Dendritic cell treated with granulocyte-macrophage colony-stimulating factor and Interleukin-4, amounts not matched to agents 40 ng/mL and 50 ng/mL, for 4 days (primary cell): ENCODE measurements at regions not wholly inside any gene's neighbourhood (a gene's known extent, or its start where the extent isn't known, plus 50 kb on each side); places are given as distances from the start of the nearest gene placed in this dataset.

Experiments
- H3K27ac Mint-ChIP-seq: one replicate; pipeline ENCODE4 v1.8.0; 2022; ENCODE audit warnings: mild to moderate bottlenecking, mixed read lengths
- H3K27me3 Mint-ChIP-seq: one replicate; pipeline ENCODE4 v1.8.0; 2022; ENCODE audit warnings: mild to moderate bottlenecking, mixed read lengths
- H3K36me3 Mint-ChIP-seq: one replicate; pipeline ENCODE4 v1.8.0; 2022; ENCODE audit warnings: low read depth, mixed read lengths
- H3K4me1 Mint-ChIP-seq: one replicate; pipeline ENCODE4 v1.8.0; 2022; ENCODE audit warnings: low read depth, mixed read lengths
- H3K4me3 Mint-ChIP-seq: one replicate; pipeline ENCODE4 v1.8.0; 2022; ENCODE audit warnings: mild to moderate bottlenecking, moderate library complexity, mixed read lengths
- H3K9me3 Mint-ChIP-seq: one replicate; pipeline ENCODE4 v1.8.0; 2022; ENCODE audit warnings: mixed read lengths
- intact Hi-C: fragments of 100-400 bp; cut with micrococcal nuclease; formaldehyde crosslinking; loops from one replicate; pipeline ENCODE4 v1.15.0; 2022

- intact Hi-C loops = no loop called here
- Mint-ChIP-seq H3K4me3 (no peak overlapping the region), H3K27ac (no peak overlapping the region), H3K36me3 (no peaks in the 10 kb centered on the region), H3K27me3 (no peaks in the 10 kb centered on the region), H3K9me3 (peaks cover 5% of the 10 kb centered on the region), H3K4me1 (no peaks in the 10 kb centered on the region)
Measured at GRCh38 chr1:217273866-217274265, 357.0 kb downstream of the GPATCH2 start.

DNA sequence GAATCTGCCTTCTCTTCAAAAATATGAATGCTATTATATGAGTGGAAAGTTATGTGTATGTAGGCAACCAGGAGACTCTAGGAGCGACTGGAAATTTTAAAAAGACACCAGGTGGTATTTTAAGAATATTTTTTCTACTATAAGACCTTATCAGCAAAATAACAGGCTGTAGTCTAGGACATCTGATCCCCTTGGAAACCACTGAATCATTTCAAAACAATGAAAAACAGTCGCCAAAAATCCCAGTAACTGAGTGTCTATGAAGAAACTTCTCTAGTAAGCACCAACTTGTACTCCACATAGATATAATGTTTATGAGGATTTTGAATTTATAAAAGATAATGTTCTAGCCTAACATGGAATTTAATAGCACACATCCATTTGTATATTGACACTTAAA lies 358.5 kb downstream of the GPATCH2 start:
- Mint-ChIP-seq H3K36me3 (no peaks in the 10 kb centered on the region), H3K4me1 (no peaks in the 10 kb centered on the region), H3K9me3 (peaks cover 5% of the 10 kb centered on the region), H3K4me3 (no peak overlapping the region), H3K27me3 (no peaks in the 10 kb centered on the region), H3K27ac (no peak overlapping the region)
- intact Hi-C loops = no loop called here

DNA sequence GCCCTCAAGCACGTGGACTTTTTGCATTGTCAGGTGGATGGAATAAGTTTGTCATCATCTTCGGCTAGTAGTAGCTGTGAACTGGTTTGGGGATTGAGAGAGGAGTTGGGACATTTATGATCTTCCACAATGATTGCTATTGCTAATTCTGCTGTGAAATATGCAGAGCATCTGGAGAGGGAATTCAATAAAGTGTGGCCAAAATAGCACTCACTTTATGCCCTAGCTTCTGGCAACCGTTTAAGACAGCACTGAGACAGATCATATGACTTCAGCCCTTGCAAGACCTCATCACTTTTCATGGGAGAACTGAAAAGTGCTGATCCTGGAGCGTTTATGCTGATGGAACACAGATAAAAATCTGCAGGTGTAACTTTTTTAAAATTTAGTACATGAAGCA lies 360.8 kb downstream of the GPATCH2 start:
- no peaks in the 10 kb centered on the region for H3K27me3 Mint-ChIP-seq

DNA sequence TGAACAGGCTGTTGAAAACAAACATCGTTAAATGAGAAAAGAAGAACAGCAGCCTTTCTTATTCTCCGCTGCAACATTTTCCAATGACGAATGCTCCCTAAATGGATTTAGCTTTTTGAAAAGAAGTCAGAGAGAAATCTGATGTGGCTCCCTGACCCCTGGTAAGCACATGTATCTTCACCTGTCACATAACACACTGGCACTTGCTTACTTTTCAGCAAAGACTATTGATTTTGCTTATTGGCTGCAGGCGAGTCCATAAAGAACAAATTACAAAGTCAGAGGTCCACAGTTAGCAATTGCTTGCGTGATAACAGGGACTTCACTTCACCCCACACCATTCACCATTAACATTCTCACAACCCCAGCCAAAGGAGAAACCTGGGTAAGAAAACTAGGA lies 362.8 kb downstream of the GPATCH2 start:
- Mint-ChIP-seq H3K4me3 (no peak overlapping the region), H3K9me3 (no peaks in the 10 kb centered on the region), H3K27ac (no peak overlapping the region), H3K27me3 (no peaks in the 10 kb centered on the region), H3K36me3 (no peaks in the 10 kb centered on the region), H3K4me1 (no peaks in the 10 kb centered on the region)
- intact Hi-C loops = no loop called here

More for the DNA sequence above, 360.8 kb downstream of the GPATCH2 start:
- H3K36me3 Mint-ChIP-seq = no peaks in the 10 kb centered on the region
- intact Hi-C loops = no loop called here
- H3K27ac Mint-ChIP-seq = no peak overlapping the region
- no peak overlapping the region for H3K4me3 Mint-ChIP-seq
- peaks cover 5% of the 10 kb centered on the region for H3K9me3 Mint-ChIP-seq
- H3K4me1 Mint-ChIP-seq = no peaks in the 10 kb centered on the region

- Mint-ChIP-seq H3K9me3 (no peaks in the 10 kb centered on the region), H3K4me3 (no peak overlapping the region), H3K4me1 (no peaks in the 10 kb centered on the region), H3K36me3 (no peaks in the 10 kb centered on the region), H3K27ac (no peak overlapping the region), H3K27me3 (no peaks in the 10 kb centered on the region)
- intact Hi-C loops = no loop called here
Measured at GRCh38 chr1:217261636-217262035, 369.3 kb downstream of the GPATCH2 start.

DNA sequence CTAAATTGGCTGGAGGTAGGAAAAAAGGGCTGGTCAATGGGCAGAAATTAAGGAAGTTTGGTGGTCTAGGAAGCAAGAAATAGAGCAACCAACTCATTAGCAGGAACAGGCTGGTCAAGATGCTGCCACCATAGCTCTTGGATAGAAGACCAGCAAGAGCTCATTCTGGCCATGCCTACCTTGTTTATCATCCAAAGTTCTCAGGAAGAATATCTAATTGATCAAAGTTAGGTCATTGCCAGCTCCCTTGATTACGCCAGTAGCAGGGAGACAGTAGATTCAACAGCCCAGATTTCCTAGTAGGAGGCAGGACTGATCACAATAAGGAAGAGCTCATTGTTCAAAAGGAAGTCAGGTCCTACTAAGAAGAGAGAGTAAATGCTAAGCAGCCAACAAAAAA lies 370.2 kb downstream of the GPATCH2 start:
- Mint-ChIP-seq H3K4me1 (no peaks in the 10 kb centered on the region), H3K4me3 (no peak overlapping the region), H3K27me3 (no peaks in the 10 kb centered on the region), H3K9me3 (no peaks in the 10 kb centered on the region), H3K27ac (no peak overlapping the region), H3K36me3 (no peaks in the 10 kb centered on the region)
- intact Hi-C loops = no loop called here

DNA sequence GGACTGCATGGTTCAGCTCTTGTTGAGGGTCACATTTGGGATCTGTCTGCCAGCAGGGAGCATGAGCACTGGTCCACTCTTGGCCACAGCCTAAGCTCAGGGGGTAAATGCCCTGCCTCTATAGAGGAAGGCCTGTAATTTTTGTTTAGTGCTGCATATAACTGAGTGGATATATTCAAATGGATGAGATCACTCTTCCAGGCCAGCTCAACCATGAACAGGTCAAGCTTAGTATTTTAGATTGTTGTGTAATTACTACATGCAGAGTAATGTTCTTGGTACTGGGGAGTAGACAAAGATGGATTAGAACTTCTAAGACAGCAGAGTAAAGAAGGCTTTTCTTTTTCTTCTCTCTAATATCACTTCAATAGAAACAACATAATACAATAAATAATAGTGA lies 376.9 kb downstream of the GPATCH2 start:
- Mint-ChIP-seq H3K27ac (no peak overlapping the region), H3K36me3 (no peaks in the 10 kb centered on the region), H3K9me3 (no peaks in the 10 kb centered on the region), H3K27me3 (no peaks in the 10 kb centered on the region), H3K4me3 (no peak overlapping the region), H3K4me1 (no peaks in the 10 kb centered on the region)
- intact Hi-C loops = no loop called here

DNA sequence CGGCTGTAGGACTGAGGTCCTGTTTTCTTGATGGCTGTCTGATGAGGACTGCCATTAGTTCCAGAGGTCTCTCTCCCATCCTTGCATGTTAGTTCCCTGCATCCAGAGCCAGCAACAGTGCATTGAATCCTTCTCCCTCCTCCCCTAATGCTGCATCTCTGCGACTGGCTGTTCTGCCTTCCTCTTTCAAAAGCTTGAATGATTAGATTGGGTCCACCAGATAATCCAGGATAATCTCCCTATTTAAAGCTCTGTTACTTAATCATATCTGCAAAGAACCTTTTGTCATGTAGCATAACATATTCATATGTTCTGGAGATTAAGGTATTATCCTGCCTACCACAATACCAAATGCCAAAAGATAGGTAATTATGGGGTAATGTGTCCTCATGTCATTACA lies 377.5 kb downstream of the GPATCH2 start:
- intact Hi-C loops = no loop called here
- Mint-ChIP-seq H3K9me3 (no peaks in the 10 kb centered on the region), H3K27me3 (no peaks in the 10 kb centered on the region), H3K27ac (no peak overlapping the region), H3K36me3 (no peaks in the 10 kb centered on the region), H3K4me1 (no peaks in the 10 kb centered on the region), H3K4me3 (no peak overlapping the region)

- intact Hi-C loops = no loop called here
- Mint-ChIP-seq H3K4me3 (no peak overlapping the region), H3K27ac (no peak overlapping the region), H3K9me3 (no peaks in the 10 kb centered on the region), H3K27me3 (no peaks in the 10 kb centered on the region), H3K4me1 (no peaks in the 10 kb centered on the region), H3K36me3 (no peaks in the 10 kb centered on the region)
Measured at GRCh38 chr1:217251121-217251520, 379.8 kb downstream of the GPATCH2 start.

DNA sequence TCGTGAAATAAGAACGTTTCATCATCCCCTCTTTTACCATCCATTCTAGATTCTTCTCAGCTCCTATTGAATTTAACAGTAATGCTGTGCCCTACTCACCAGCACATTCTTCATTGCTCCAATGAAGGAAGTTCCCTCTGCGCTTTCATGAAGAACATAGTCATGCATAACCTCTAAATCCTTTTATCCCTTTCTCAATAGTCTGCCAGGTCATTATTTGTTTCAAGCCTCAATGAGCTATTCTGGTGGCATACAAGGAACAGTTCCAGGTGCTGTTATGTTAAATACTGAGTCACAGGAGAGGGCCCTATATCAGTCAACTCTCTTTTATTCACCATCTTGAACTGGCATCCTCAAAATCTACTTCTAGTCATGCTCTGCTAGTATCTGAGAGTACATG lies 381.0 kb downstream of the GPATCH2 start:
- H3K36me3 Mint-ChIP-seq = no peaks in the 10 kb centered on the region
- no peak overlapping the region for H3K27ac Mint-ChIP-seq
- H3K27me3 Mint-ChIP-seq = no peaks in the 10 kb centered on the region
- no peak overlapping the region for H3K4me3 Mint-ChIP-seq
- H3K9me3 Mint-ChIP-seq = no peaks in the 10 kb centered on the region
- no peaks in the 10 kb centered on the region for H3K4me1 Mint-ChIP-seq
- intact Hi-C loops = no loop called here

DNA sequence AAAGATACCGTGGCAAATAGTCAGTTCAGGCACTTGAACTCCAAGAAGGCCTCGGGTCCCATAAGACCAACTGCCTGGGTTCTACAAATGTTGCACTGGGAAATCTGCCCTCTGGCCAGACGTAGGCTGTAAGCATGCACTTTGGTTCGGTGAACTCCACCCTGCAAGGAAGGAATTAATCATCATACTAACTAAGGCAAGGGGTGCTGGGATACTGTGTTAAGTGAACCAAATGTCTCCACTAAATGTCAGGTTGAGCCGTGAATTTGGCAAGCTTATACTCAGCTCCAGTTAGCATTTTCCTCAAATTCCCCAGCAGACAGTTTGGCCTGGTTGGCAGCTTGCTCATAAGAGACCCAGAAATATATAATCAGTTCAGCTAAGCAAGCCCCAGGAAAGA lies 385.9 kb downstream of the GPATCH2 start:
- Mint-ChIP-seq H3K4me3 (no peak overlapping the region), H3K27ac (no peak overlapping the region), H3K9me3 (no peaks in the 10 kb centered on the region), H3K36me3 (no peaks in the 10 kb centered on the region), H3K4me1 (no peaks in the 10 kb centered on the region), H3K27me3 (no peaks in the 10 kb centered on the region)
- intact Hi-C loops = no loop called here

DNA sequence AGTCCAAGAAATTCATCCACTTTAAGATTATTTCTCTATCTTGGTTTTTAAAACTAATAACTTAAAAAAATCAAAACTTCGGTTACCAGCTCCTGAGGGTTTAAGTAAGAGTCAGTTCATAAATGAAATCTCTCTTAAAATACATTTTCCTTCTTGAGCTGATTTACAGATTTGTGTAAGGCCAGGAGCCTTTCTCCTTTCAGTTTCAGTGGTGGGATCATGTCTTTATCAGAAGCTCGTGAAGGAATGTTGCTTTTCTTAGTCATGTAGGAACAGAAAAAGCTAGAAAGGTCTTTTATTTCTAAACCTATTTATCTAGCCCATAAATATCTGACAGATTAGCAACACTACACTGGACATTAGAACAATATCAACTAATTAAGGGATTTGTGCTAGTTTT lies 390.2 kb downstream of the GPATCH2 start:
- Mint-ChIP-seq H3K9me3 (no peaks in the 10 kb centered on the region), H3K36me3 (no peaks in the 10 kb centered on the region), H3K4me3 (no peak overlapping the region), H3K4me1 (no peaks in the 10 kb centered on the region), H3K27me3 (no peaks in the 10 kb centered on the region), H3K27ac (no peak overlapping the region)
- intact Hi-C loops = no loop called here

DNA sequence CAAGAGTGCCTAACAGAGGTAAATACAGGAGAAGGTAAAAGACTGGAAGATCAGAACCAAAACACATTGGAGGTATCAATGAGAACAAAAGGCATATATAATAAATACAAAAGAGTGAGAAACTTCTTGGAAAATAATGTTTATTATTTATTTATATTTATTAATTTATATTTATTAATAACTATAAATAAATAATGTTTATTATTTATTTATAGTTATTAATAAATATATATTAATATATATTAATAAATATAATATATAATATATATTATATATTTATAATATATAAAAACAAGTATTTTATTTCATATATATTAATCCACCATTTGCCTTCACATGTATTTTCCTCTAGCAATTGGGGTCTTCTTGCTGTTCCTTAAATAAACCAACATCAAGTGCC lies 391.9 kb downstream of the GPATCH2 start:
- no peaks in the 10 kb centered on the region for H3K4me1 Mint-ChIP-seq
- no peak overlapping the region for H3K4me3 Mint-ChIP-seq
- H3K27ac Mint-ChIP-seq = no peak overlapping the region
- intact Hi-C loops = no loop called here
- H3K36me3 Mint-ChIP-seq = no peaks in the 10 kb centered on the region
- H3K27me3 Mint-ChIP-seq = no peaks in the 10 kb centered on the region
- no peaks in the 10 kb centered on the region for H3K9me3 Mint-ChIP-seq

DNA sequence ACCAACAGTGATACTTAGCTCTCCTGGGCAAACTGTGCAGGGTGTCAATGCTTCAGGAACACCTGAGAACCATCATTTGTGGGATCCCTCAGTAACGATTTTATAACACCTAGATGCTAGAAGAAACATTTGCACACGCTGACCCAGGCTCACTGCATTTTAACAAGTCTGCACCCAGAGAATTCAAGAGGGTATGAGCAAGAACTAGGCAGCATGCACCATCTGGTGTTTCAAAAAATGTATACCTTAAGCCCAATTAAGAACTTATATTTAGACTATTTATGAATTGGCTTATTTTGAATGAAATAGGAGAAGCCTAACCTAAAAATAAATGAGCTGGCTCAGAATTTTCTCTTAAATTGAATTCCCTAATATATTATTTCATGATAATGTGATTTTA lies 400.5 kb downstream of the GPATCH2 start:
- no peak overlapping the region for H3K27ac Mint-ChIP-seq
- intact Hi-C loops = no loop called here
- H3K4me3 Mint-ChIP-seq = no peak overlapping the region
- H3K27me3 Mint-ChIP-seq = no peaks in the 10 kb centered on the region
- H3K36me3 Mint-ChIP-seq = no peaks in the 10 kb centered on the region
- H3K9me3 Mint-ChIP-seq = peaks cover 7% of the 10 kb centered on the region
- H3K4me1 Mint-ChIP-seq = no peaks in the 10 kb centered on the region

DNA sequence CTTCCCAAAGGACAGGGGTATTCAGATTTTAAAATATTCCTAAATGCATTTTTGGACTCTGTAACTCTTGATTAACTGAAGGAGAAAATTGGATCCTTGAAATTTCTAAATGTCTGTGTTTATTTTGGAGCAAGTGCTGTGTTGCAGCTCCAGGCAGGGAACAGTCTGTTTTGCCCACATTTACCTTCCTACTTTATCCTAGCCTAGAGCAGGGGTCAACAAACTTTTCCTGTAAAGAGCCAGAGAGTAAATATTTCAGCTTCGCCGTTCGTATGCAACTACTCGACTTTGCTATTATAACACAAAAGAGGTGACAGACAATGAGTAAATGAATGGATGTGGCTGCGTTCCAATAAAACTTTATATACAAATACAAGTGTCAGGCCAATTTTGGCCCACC lies 402.2 kb downstream of the GPATCH2 start:
- H3K36me3 Mint-ChIP-seq = no peaks in the 10 kb centered on the region
- intact Hi-C loops = no loop called here
- H3K9me3 Mint-ChIP-seq = peaks cover 7% of the 10 kb centered on the region
- no peak overlapping the region for H3K27ac Mint-ChIP-seq
- H3K4me1 Mint-ChIP-seq = no peaks in the 10 kb centered on the region
- no peak overlapping the region for H3K4me3 Mint-ChIP-seq
- H3K27me3 Mint-ChIP-seq = no peaks in the 10 kb centered on the region

DNA sequence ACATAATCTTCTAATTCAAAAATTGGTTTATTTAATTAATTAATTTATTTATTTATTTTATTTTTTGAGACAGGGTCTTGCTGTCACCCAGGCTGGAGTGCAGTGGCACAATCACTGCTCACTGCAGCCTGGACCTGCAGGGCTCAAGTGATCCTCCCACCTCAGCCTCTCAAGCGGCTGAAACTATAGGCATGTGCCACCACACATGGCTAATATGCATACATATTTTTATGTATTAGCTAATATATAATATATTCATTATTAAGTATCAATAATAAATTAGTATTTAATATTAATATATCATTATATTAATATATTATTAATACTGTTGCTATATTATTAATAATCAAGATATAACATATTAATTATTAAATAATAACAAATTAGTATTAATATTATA lies 406.7 kb downstream of the GPATCH2 start:
- H3K4me3 Mint-ChIP-seq = no peak overlapping the region
- H3K27me3 Mint-ChIP-seq = no peaks in the 10 kb centered on the region
- H3K9me3 Mint-ChIP-seq = peaks cover 7% of the 10 kb centered on the region
- H3K4me1 Mint-ChIP-seq = no peaks in the 10 kb centered on the region
- intact Hi-C loops = no loop called here
- H3K36me3 Mint-ChIP-seq = no peaks in the 10 kb centered on the region
- no peak overlapping the region for H3K27ac Mint-ChIP-seq
